ENCODE measurements at regions not wholly inside any gene's neighbourhood (a gene's known extent, or its start where the extent isn't known, plus 50 kb on each side); places are given as distances from the start of the nearest gene placed in this dataset.

DNA sequence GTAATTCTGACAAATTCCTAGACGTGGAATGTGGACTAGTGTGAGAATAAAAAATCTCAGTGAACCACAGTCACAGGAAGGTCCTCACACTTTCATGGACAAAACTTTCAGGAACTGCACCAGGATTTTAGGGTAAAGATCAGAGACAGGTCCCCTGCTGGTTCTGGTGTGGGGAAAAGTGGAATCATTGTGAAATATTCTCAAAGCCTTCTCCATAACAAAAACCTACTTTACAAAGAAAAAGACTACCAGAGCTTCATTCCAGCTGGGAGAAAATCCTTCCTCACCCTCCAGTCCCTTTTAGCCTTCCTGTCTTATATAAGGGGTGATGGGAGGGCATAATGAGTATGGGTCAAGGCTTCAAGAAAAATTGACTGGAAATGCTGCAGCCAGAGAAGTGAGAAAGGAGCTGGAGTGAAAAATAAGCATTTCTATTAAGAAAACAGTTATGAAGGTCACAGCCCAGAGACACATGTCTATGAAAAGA lies 325.8 kb downstream of the ARAP2 start:
- 88% methylated on average over 1 of the region's 1 CpG for WGBS (ENCODE audit: low lambda C conversion rate, missing lambda C conversion rate)
- no peaks in the 10 kb centered on the region for H3K9me3 ChIP-seq (ENCODE audit: low read depth)

DNA sequence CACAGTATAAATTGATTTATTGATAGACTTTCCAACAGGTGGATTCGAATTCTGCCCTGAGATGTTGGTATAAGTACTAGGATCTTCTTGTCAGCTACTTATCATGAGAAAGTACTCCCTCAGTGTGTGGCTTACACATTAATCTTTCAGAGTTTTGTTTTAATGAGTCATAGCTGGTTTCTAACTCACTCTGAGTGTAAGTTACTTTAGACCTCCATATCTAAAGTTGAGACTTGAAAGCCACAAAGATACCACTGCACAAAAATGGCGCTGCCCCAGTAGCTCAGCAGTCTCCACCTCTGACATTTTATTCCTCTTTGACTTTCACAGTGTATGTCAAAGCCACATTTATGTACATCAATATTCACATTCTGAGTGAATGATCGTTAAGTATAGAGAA lies 318.5 kb downstream of the ARAP2 start:
- Histone ChIP-seq H4K20me1 (ENCODE audit: insufficient read depth, poor library complexity, severe bottlenecking) (no peaks in the 10 kb centered on the region), H3K27ac (no peak overlapping the region), H3K36me3 (replicated peaks; ENCODE audit: insufficient read depth, low read depth) (no peaks in the 10 kb centered on the region), H2AFZ (no peak overlapping the region), H3K4me3 (no peak overlapping the region), H3K27me3 (no peaks in the 10 kb centered on the region), H3K4me1 (ENCODE audit: insufficient read depth) (no peaks in the 10 kb centered on the region), H3K4me2 (no peak overlapping the region), H3K79me2 (no peaks in the 10 kb centered on the region), H3K9me3 (ENCODE audit: low read depth) (no peaks in the 10 kb centered on the region), H3K9me2 (replicated peaks; ENCODE audit: insufficient read depth) (no peaks in the 10 kb centered on the region)
- 90% methylated on average over 3 of the region's 3 CpGs for WGBS (ENCODE audit: low lambda C conversion rate, missing lambda C conversion rate)
- TF ChIP-seq EZH2phosphoT487 (IDR thresholded peaks at IDR 0.05; ENCODE audit: low read depth, severe bottlenecking, unreplicated experiment) (no peak), EZH2 (IDR thresholded peaks at IDR 0.05; ENCODE audit: borderline replicate concordance) (no peak)
- DNase-seq (ENCODE audit: low spot score) = no peak

More for the DNA sequence above, 325.8 kb downstream of the ARAP2 start:
- no peaks in the 10 kb centered on the region for H3K27me3 ChIP-seq
- no peak overlapping the region for H2AFZ ChIP-seq
- no peak overlapping the region for H3K27ac ChIP-seq
- no peak overlapping the region for H3K4me3 ChIP-seq
- TF ChIP-seq, protein P1, sequence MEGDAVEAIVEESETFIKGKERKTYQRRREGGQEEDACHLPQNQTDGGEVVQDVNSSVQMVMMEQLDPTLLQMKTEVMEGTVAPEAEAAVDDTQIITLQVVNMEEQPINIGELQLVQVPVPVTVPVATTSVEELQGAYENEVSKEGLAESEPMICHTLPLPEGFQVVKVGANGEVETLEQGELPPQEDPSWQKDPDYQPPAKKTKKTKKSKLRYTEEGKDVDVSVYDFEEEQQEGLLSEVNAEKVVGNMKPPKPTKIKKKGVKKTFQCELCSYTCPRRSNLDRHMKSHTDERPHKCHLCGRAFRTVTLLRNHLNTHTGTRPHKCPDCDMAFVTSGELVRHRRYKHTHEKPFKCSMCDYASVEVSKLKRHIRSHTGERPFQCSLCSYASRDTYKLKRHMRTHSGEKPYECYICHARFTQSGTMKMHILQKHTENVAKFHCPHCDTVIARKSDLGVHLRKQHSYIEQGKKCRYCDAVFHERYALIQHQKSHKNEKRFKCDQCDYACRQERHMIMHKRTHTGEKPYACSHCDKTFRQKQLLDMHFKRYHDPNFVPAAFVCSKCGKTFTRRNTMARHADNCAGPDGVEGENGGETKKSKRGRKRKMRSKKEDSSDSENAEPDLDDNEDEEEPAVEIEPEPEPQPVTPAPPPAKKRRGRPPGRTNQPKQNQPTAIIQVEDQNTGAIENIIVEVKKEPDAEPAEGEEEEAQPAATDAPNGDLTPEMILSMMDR (IDR thresholded peaks at IDR 0.05; ENCODE audit: poor library complexity) = no peak
- TF ChIP-seq EZH2 (IDR thresholded peaks at IDR 0.05; ENCODE audit: borderline replicate concordance) (no peak), EZH2phosphoT487 (IDR thresholded peaks at IDR 0.05; ENCODE audit: low read depth, severe bottlenecking, unreplicated experiment) (no peak)
- H3K4me1 ChIP-seq (ENCODE audit: insufficient read depth) = no peaks in the 10 kb centered on the region
- no peaks in the 10 kb centered on the region for H4K20me1 ChIP-seq (ENCODE audit: insufficient read depth, poor library complexity, severe bottlenecking)
- no peak overlapping the region for H3K4me2 ChIP-seq
- H3K79me2 ChIP-seq = no peaks in the 10 kb centered on the region
- no peaks in the 10 kb centered on the region for H3K36me3 ChIP-seq (replicated peaks; ENCODE audit: insufficient read depth, low read depth)
- no peak for DNase-seq (ENCODE audit: low spot score)
- H3K9me2 ChIP-seq (replicated peaks; ENCODE audit: insufficient read depth) = no peaks in the 10 kb centered on the region

DNA sequence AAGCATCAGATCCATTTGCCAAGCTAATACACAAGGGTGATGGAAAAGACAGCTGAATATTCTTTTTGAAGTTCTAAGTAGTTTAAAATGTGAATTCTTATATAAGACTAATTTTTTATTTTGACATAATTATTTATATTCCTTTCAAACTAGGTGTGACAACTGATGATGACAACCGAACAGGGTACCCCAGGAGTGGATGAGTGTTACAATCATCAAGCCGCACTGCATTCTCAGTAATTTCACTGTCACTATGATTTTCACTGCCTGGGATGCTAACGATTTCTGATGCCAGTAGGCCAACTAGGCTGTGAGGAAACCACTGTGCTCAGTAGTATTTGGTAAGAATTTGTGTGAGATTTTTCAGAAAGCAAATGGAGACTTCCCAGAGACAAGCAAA lies 317.5 kb downstream of the ARAP2 start:
- Histone ChIP-seq H3K79me2 (no peaks in the 10 kb centered on the region), H3K4me1 (ENCODE audit: insufficient read depth) (no peaks in the 10 kb centered on the region), H3K4me3 (no peak overlapping the region), H3K9me3 (ENCODE audit: low read depth) (no peaks in the 10 kb centered on the region), H3K27ac (no peak overlapping the region), H3K4me2 (no peak overlapping the region), H3K27me3 (no peaks in the 10 kb centered on the region), H4K20me1 (ENCODE audit: insufficient read depth, poor library complexity, severe bottlenecking) (no peaks in the 10 kb centered on the region), H3K9me2 (replicated peaks; ENCODE audit: insufficient read depth) (no peaks in the 10 kb centered on the region), H2AFZ (no peak overlapping the region), H3K36me3 (replicated peaks; ENCODE audit: insufficient read depth, low read depth) (no peaks in the 10 kb centered on the region)
- WGBS (ENCODE audit: low lambda C conversion rate, missing lambda C conversion rate) = 92% methylated on average over 3 of the region's 3 CpGs
- no peak for DNase-seq (ENCODE audit: low spot score)
- no peak for TF ChIP-seq EZH2 (IDR thresholded peaks at IDR 0.05; ENCODE audit: borderline replicate concordance)
- no peak for TF ChIP-seq EZH2phosphoT487 (IDR thresholded peaks at IDR 0.05; ENCODE audit: low read depth, severe bottlenecking, unreplicated experiment)
- TF ChIP-seq, protein P1 (IDR thresholded peaks at IDR 0.05; ENCODE audit: poor library complexity) = no peak

DNA sequence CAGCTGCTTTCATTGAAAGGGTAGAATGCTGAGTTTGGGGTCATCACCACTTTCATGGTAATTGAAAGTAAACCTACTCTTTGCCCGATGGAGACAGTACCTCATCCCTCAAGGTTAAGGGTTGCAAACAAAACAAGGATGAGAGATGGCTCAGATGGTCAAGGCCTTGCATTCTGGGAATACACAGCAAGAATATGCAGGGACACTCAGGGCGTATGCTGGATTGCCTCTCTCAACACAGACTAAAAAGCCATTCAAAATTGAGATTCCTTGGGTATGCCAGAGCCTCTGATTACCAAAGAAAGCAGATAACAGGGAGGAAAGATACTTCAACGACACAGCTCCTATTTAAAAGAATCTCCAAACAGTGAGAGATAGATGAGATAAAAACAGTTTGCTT lies 310.4 kb downstream of the ARAP2 start:
- Histone ChIP-seq H3K4me1 (ENCODE audit: insufficient read depth) (no peaks in the 10 kb centered on the region), H3K9me3 (ENCODE audit: low read depth) (no peaks in the 10 kb centered on the region), H3K27me3 (no peaks in the 10 kb centered on the region), H3K27ac (no peak overlapping the region), H2AFZ (no peak overlapping the region), H3K4me3 (no peak overlapping the region), H3K4me2 (peak overlapping the region; percentile 33), H3K79me2 (no peaks in the 10 kb centered on the region), H3K36me3 (replicated peaks; ENCODE audit: insufficient read depth, low read depth) (no peaks in the 10 kb centered on the region), H3K9me2 (replicated peaks; ENCODE audit: insufficient read depth) (no peaks in the 10 kb centered on the region), H4K20me1 (ENCODE audit: insufficient read depth, poor library complexity, severe bottlenecking) (no peaks in the 10 kb centered on the region)
- WGBS (ENCODE audit: low lambda C conversion rate, missing lambda C conversion rate) = 32% methylated on average over 3 of the region's 3 CpGs
- no peak for DNase-seq (ENCODE audit: low spot score)
- no peak for TF ChIP-seq EZH2phosphoT487 (IDR thresholded peaks at IDR 0.05; ENCODE audit: low read depth, severe bottlenecking, unreplicated experiment)
- TF ChIP-seq EZH2 (IDR thresholded peaks at IDR 0.05; ENCODE audit: borderline replicate concordance) = no peak
- TF ChIP-seq, protein P1 (IDR thresholded peaks at IDR 0.05; ENCODE audit: poor library complexity) = no peak
